ENCODE measurements at regions not wholly inside any gene's neighbourhood (a gene's known extent, or its start where the extent isn't known, plus 50 kb on each side); places are given as distances from the start of the nearest gene placed in this dataset.

GRCh38 chr1:219304227-219305226 lies 130.8 kb downstream of the LYPLAL1 start:
- DNase-seq: no peak

GRCh38 chr1:219302697-219303096 lies 129.0 kb downstream of the LYPLAL1 start:
- DNase-seq: no peak

- no peak for DNase-seq
Observed at GRCh38 chr1:219299420-219299819, 125.7 kb downstream of the LYPLAL1 start.

GRCh38 chr1:219298571-219299148 lies 125.0 kb downstream of the LYPLAL1 start:
- DNase-seq: no peak

GRCh38 chr1:219296430-219297355 lies 123.0 kb downstream of the LYPLAL1 start:
- no peak for DNase-seq

GRCh38 chr1:219294251-219294650 lies 120.6 kb downstream of the LYPLAL1 start:
- DNase-seq: no peak

GRCh38 chr1:219293410-219293809 lies 119.7 kb downstream of the LYPLAL1 start:
- no peak for DNase-seq

- DNase-seq: no peak
Observed at GRCh38 chr1:219292999-219293398, 119.3 kb downstream of the LYPLAL1 start.

GRCh38 chr1:219292341-219292740 lies 118.7 kb downstream of the LYPLAL1 start:
- no peak for DNase-seq

- DNase-seq: no peak
Observed at GRCh38 chr1:219289171-219289570, 115.5 kb downstream of the LYPLAL1 start.

GRCh38 chr1:219283541-219283940 lies 109.9 kb downstream of the LYPLAL1 start:
- no peak for DNase-seq

- DNase-seq: no peak
Observed at GRCh38 chr1:219281831-219282230, 108.2 kb downstream of the LYPLAL1 start.

- no peak for DNase-seq
Observed at GRCh38 chr1:219279017-219279770, 105.5 kb downstream of the LYPLAL1 start.

- no peak for DNase-seq
Observed at GRCh38 chr1:219278288-219278687, 104.6 kb downstream of the LYPLAL1 start.

GRCh38 chr1:219277304-219278105 lies 103.8 kb downstream of the LYPLAL1 start:
- no peak for DNase-seq

- DNase-seq: no peak
Observed at GRCh38 chr1:219276049-219276738, 102.5 kb downstream of the LYPLAL1 start.

GRCh38 chr1:219273088-219273686 lies 99.5 kb downstream of the LYPLAL1 start:
- no peak for DNase-seq

- no peak for DNase-seq
Observed at GRCh38 chr1:219271818-219272535, 98.3 kb downstream of the LYPLAL1 start.

- DNase-seq: no peak
Observed at GRCh38 chr1:219269171-219269570, 95.5 kb downstream of the LYPLAL1 start.

- DNase-seq: no peak
Observed at GRCh38 chr1:219266524-219266923, 92.8 kb downstream of the LYPLAL1 start.

All from activated CD8-positive, alpha-beta memory T cell treated with anti-CD3 and anti-CD28 coated beads, Interleukin-2, amount 50 U/mL, for 4 hours (primary cell).